Panc1 (cell line): ENCODE measurements at regions not wholly inside any gene's neighbourhood (a gene's known extent, or its start where the extent isn't known, plus 50 kb on each side); places are given as distances from the start of the nearest gene placed in this dataset.

Experiments used
- ATAC-seq: fragments of 200-7000 bp; cut with Tn5 transposase; 2 replicates; pipeline ENCODE4 v1.9.1; 2020; ENCODE audit warnings: mild to moderate bottlenecking, moderate library complexity
- BruUV-seq: library from RNA; stranded (reverse); fragments of 400-500 nt; replicated peaks from 2 replicates; lab custom pipeline; 2021; lab: Mats Ljungman, UMichigan
- CTCF ChIA-PET: fragments of 300-600 bp; sonication (Branson Sonifier 250); formaldehyde crosslinking; loops from one replicate; lab custom pipeline; 2022; ENCODE audit warnings: antibody characterized with exemption; lab: Charles Lee
- POLR2A ChIA-PET: fragments of 300-600 bp; sonication (Branson Sonifier 250); formaldehyde crosslinking; loops from one replicate; lab custom pipeline; 2022; ENCODE audit warnings: antibody characterized with exemption; lab: Charles Lee
- DNase-seq: peaks from one replicate; pipeline ENCODE4 v3.0.0-alpha.2; 2010; ENCODE audit warnings: low read depth, low spot score
- H3K27ac ChIP-seq: 2 replicates; pipeline ENCODE4 v1.5.1; 2011; ENCODE audit warnings: mild to moderate bottlenecking, low read length, inconsistent platforms
- H3K27me3 ChIP-seq: fragments of 200-500 bp; sonication (Bioruptor generic); 2 replicates; pipeline ENCODE4 v1.6.0; 2014; ENCODE audit warnings: low read length, inconsistent platforms; ENCODE audit not compliant: control insufficient read depth, insufficient read depth
- H3K36me3 ChIP-seq: fragments of 200-500 bp; sonication (Bioruptor generic); 2 replicates; pipeline ENCODE4 v1.5.1; 2014; ENCODE audit warnings: inconsistent platforms, mild to moderate bottlenecking, low read length, moderate library complexity; ENCODE audit not compliant: control insufficient read depth, insufficient read depth
- H3K4me1 ChIP-seq: 2 replicates; pipeline ENCODE4 v1.5.1; 2011; ENCODE audit warnings: inconsistent platforms, mild to moderate bottlenecking, low read length, moderate library complexity; ENCODE audit not compliant: control insufficient read depth, insufficient read depth
- H3K4me3 ChIP-seq, 2 experiments: 2 replicates each; pipeline ENCODE4 v1.5.1; 2011 to 2012; ENCODE audit warnings: low read depth in 2 of 2, low read length in 2 of 2, mild to moderate bottlenecking in 2 of 2, inconsistent platforms in 1 of 2, moderate library complexity in 1 of 2
- H3K9me3 ChIP-seq: fragments of 200-500 bp; sonication (Bioruptor generic); 2 replicates; pipeline ENCODE4 v1.5.1; 2014; ENCODE audit warnings: low read depth, mild to moderate bottlenecking, inconsistent platforms, low read length, moderate library complexity; ENCODE audit not compliant: control insufficient read depth, insufficient read depth
- CTCF ChIP-seq: fragments of 450-650 bp; IDR thresholded peaks from 2 replicates; pipeline ENCODE4 v1.5.1; 2017; ENCODE audit warnings: mild to moderate bottlenecking
- POLR2AphosphoS5 ChIP-seq: IDR thresholded peaks from 2 replicates; pipeline ENCODE4 v1.6.1; 2012; ENCODE audit warnings: mild to moderate bottlenecking, low read depth, low read length, moderate library complexity
- REST ChIP-seq, 2 experiments: IDR thresholded peaks; 2 replicates each; pipeline ENCODE4 v1.6.1; 2011 to 2012; ENCODE audit warnings: low read depth in 2 of 2, control low read depth in 1 of 2, low read length in 1 of 2, mild to moderate bottlenecking in 1 of 2, moderate library complexity in 1 of 2; ENCODE audit not compliant: insufficient read depth in 1 of 2
- SIN3A ChIP-seq: IDR thresholded peaks from 2 replicates; pipeline ENCODE4 v1.6.1; 2012; ENCODE audit warnings: low read depth, mild to moderate bottlenecking, low read length, moderate library complexity, borderline replicate concordance; ENCODE audit not compliant: insufficient read depth
- TCF7L2 ChIP-seq: IDR thresholded peaks from 2 replicates; pipeline ENCODE4 v1.6.1; 2011; ENCODE audit warnings: mild to moderate bottlenecking, low read depth, low read length, inconsistent platforms
- in situ Hi-C: cut with HindIII; loops from 2 replicates; pipeline ENCODE4 v1.10.0; 2016; ENCODE audit warnings: low sequenced_read_pairs, low pct_unique_long_range_greater_than_20kb
- intact Hi-C: fragments of 100-400 bp; cut with micrococcal nuclease; formaldehyde crosslinking; loops from one replicate; pipeline ENCODE4 v1.10.0; 2022; ENCODE audit not compliant: unreplicated experiment

GRCh38 chr2:8407332-8407731 is 274.5 kb upstream of the ID2 start:
- ATAC-seq (no peak), DNase-seq (no peak)
- no peaks in the 10 kb centered on the region for H3K9me3 ChIP-seq
- ChIA-PET POLR2A (no interaction called here), CTCF (no interaction called here)
- no peaks in the 10 kb centered on the region for H3K36me3 ChIP-seq
- in situ Hi-C loops, result no loop called here
- no peaks in the 10 kb centered on the region for H3K4me1 ChIP-seq
- H3K27ac ChIP-seq, result no peak overlapping the region
- H3K4me3 ChIP-seq, result no peak overlapping the region
- TF ChIP-seq REST (IDR thresholded peaks at IDR 0.05; ENCODE audit: insufficient read depth in 1 of 2, low read depth in 2 of 2, low read length in 1 of 2) (no peak), POLR2AphosphoS5 (no peak)
- H3K27me3 ChIP-seq, result no peaks in the 10 kb centered on the region
- intact Hi-C loops, result no loop called here
- no TSS peak for BruUV-seq

GRCh38 chr2:8408560-8409460 is 273.0 kb upstream of the ID2 start:
- CTCF ChIA-PET, result no interaction called here
- H3K36me3 ChIP-seq, result no peaks in the 10 kb centered on the region
- no peaks in the 10 kb centered on the region for H3K27me3 ChIP-seq
- POLR2A ChIA-PET, result interaction anchor here (0.7 kb wide), 1 partner anchor 207 kb away, joined by 14 read pairs; no protein-coding TSS in a partner anchor
- TF ChIP-seq REST (IDR thresholded peaks at IDR 0.05; ENCODE audit: insufficient read depth in 1 of 2, low read depth in 2 of 2, low read length in 1 of 2), result no peak
- TF ChIP-seq TCF7L2, result no peak
- no peak for TF ChIP-seq SIN3A
- TF ChIP-seq POLR2AphosphoS5, result no peak
- TF ChIP-seq CTCF, result no peak
- H3K4me3 ChIP-seq, result no peak overlapping the region
- no peak overlapping the region for H3K27ac ChIP-seq
- no peak for ATAC-seq
- no peaks in the 10 kb centered on the region for H3K9me3 ChIP-seq
- in situ Hi-C loops (no loop called here), intact Hi-C loops (no loop called here)
- no peaks in the 10 kb centered on the region for H3K4me1 ChIP-seq
- DNase-seq, result no peak
- no TSS peak for BruUV-seq
